ENCODE measurements at regions not wholly inside any gene's neighbourhood (a gene's known extent, or its start where the extent isn't known, plus 50 kb on each side); places are given as distances from the start of the nearest gene placed in this dataset.

GRCh38 chr16:18037051-18037450 lies 299.5 kb downstream of the NPIPA8 start:
- TF ChIP-seq CTCF (IDR thresholded peaks at IDR 0.05; ENCODE audit: insufficient read depth, low read length, poor library complexity, severe bottlenecking) = no peak
- H3K27me3 ChIP-seq (ENCODE audit: control insufficient read depth, insufficient read depth, low read length) = no peaks in the 10 kb centered on the region
- H3K36me3 ChIP-seq (ENCODE audit: control insufficient read depth, insufficient read depth, low read length) = no peaks in the 10 kb centered on the region
- DNase-seq (ENCODE audit: low read depth) = no peak
- no peak overlapping the region for H3K4me3 ChIP-seq (ENCODE audit: low read depth, low read length)

- Histone ChIP-seq H3K36me3 (ENCODE audit: control insufficient read depth, insufficient read depth, low read length) (no peaks in the 10 kb centered on the region), H3K27me3 (ENCODE audit: control insufficient read depth, insufficient read depth, low read length) (no peaks in the 10 kb centered on the region), H3K4me3 (ENCODE audit: low read depth, low read length) (no peak overlapping the region)
- TF ChIP-seq CTCF (IDR thresholded peaks at IDR 0.05; ENCODE audit: insufficient read depth, low read length, poor library complexity, severe bottlenecking) = no peak
- no peak for DNase-seq (ENCODE audit: low read depth)
These were observed 311.9 kb downstream of the NPIPA8 start for GRCh38 chr16:18024611-18025010.

- no peaks in the 10 kb centered on the region for H3K36me3 ChIP-seq (ENCODE audit: control insufficient read depth, insufficient read depth, low read length)
- no peak overlapping the region for H3K4me3 ChIP-seq (ENCODE audit: low read depth, low read length)
- DNase-seq (ENCODE audit: low read depth) = no peak
- TF ChIP-seq CTCF (IDR thresholded peaks at IDR 0.05; ENCODE audit: insufficient read depth, low read length, poor library complexity, severe bottlenecking) = no peak
- H3K27me3 ChIP-seq (ENCODE audit: control insufficient read depth, insufficient read depth, low read length) = no peaks in the 10 kb centered on the region
These were observed 318.2 kb downstream of the NPIPA8 start for GRCh38 chr16:18018376-18018775.

- Histone ChIP-seq H3K27me3 (ENCODE audit: control insufficient read depth, insufficient read depth, low read length) (no peaks in the 10 kb centered on the region), H3K4me3 (ENCODE audit: low read depth, low read length) (no peak overlapping the region), H3K36me3 (ENCODE audit: control insufficient read depth, insufficient read depth, low read length) (no peaks in the 10 kb centered on the region)
- DNase-seq (ENCODE audit: low read depth) = no peak
- no peak for TF ChIP-seq CTCF (IDR thresholded peaks at IDR 0.05; ENCODE audit: insufficient read depth, low read length, poor library complexity, severe bottlenecking)
These were observed 322.7 kb downstream of the NPIPA8 start for GRCh38 chr16:18013863-18014262.

- TF ChIP-seq CTCF (IDR thresholded peaks at IDR 0.05; ENCODE audit: insufficient read depth, low read length, poor library complexity, severe bottlenecking) = no peak
- H3K36me3 ChIP-seq (ENCODE audit: control insufficient read depth, insufficient read depth, low read length) = no peaks in the 10 kb centered on the region
- DNase-seq (ENCODE audit: low read depth) = no peak
These were observed 328.2 kb downstream of the NPIPA8 start for GRCh38 chr16:18008356-18008755.

GRCh38 chr16:18003033-18003432 lies 333.5 kb downstream of the NPIPA8 start:
- DNase-seq (ENCODE audit: low read depth) = no peak
- no peaks in the 10 kb centered on the region for H3K36me3 ChIP-seq (ENCODE audit: control insufficient read depth, insufficient read depth, low read length)
- no peak overlapping the region for H3K4me3 ChIP-seq (ENCODE audit: low read depth, low read length)
- no peak for TF ChIP-seq CTCF (IDR thresholded peaks at IDR 0.05; ENCODE audit: insufficient read depth, low read length, poor library complexity, severe bottlenecking)
- H3K27me3 ChIP-seq (ENCODE audit: control insufficient read depth, insufficient read depth, low read length) = no peaks in the 10 kb centered on the region

More at GRCh38 chr16:18008356-18008755, 328.2 kb downstream of the NPIPA8 start:
- no peak overlapping the region for H3K4me3 ChIP-seq (ENCODE audit: low read depth, low read length)
- H3K27me3 ChIP-seq (ENCODE audit: control insufficient read depth, insufficient read depth, low read length) = no peaks in the 10 kb centered on the region
